MCF 10A (cell line): ENCODE measurements at regions not wholly inside any gene's neighbourhood (a gene's known extent, or its start where the extent isn't known, plus 50 kb on each side); places are given as distances from the start of the nearest gene placed in this dataset.

Experiments used
- BruUV-seq: library from RNA; stranded (reverse); fragments of 400-500 nt; replicated peaks from 2 replicates; lab custom pipeline; 2021; lab: Mats Ljungman, UMichigan
- CTCF ChIA-PET: fragments of 300-600 bp; sonication (Branson Sonifier 250); formaldehyde crosslinking; extraction: SDS; loops from one replicate; lab custom pipeline; 2021; ENCODE audit warnings: antibody characterized with exemption, inconsistent platforms; lab: Yijun Ruan, JAX
- POLR2A ChIA-PET: fragments of 300-600, 350-650 bp; sonication (Branson Sonifier 250); formaldehyde crosslinking; extraction: SDS; loops from one replicate; lab custom pipeline; 2020; ENCODE audit warnings: antibody characterized with exemption, inconsistent platforms; lab: Yijun Ruan, JAX
- DNase-seq: peaks from one replicate; pipeline ENCODE4 v3.0.0-alpha.2; 2018; ENCODE audit not compliant: unreplicated experiment
- H3K27ac Mint-ChIP-seq: one replicate; pipeline ENCODE4 v1.8.0; 2022; ENCODE audit warnings: mild to moderate bottlenecking, low read depth, mixed read lengths; ENCODE audit not compliant: unreplicated experiment
- H3K27me3 Mint-ChIP-seq: one replicate; pipeline ENCODE4 v1.8.0; 2022; ENCODE audit warnings: mixed read lengths; ENCODE audit not compliant: insufficient read depth, unreplicated experiment
- H3K36me3 Mint-ChIP-seq: one replicate; pipeline ENCODE4 v1.8.0; 2022; ENCODE audit warnings: mild to moderate bottlenecking, moderate library complexity, mixed read lengths; ENCODE audit not compliant: insufficient read depth, unreplicated experiment
- H3K4me1 Mint-ChIP-seq: one replicate; pipeline ENCODE4 v1.8.0; 2022; ENCODE audit warnings: mixed read lengths; ENCODE audit not compliant: insufficient read depth, unreplicated experiment
- H3K4me3 Mint-ChIP-seq: one replicate; pipeline ENCODE4 v1.8.0; 2022; ENCODE audit warnings: mild to moderate bottlenecking, moderate library complexity, mixed read lengths; ENCODE audit not compliant: unreplicated experiment
- H3K9me3 Mint-ChIP-seq: one replicate; pipeline ENCODE4 v1.8.0; 2022; ENCODE audit warnings: mixed read lengths; ENCODE audit not compliant: unreplicated experiment
- intact Hi-C: fragments of 100-400 bp; cut with micrococcal nuclease; formaldehyde crosslinking; loops from 2 replicates; pipeline ENCODE4 v1.14.1; 2022
- TF ChIP-seq, protein P1 (sequence below): fragments of 200-600 bp; IDR thresholded peaks from one replicate; pipeline ENCODE4 v1.8.0; 2022; ENCODE audit warnings: antibody characterized with exemption, mild to moderate bottlenecking; ENCODE audit not compliant: unreplicated experiment

DNA sequence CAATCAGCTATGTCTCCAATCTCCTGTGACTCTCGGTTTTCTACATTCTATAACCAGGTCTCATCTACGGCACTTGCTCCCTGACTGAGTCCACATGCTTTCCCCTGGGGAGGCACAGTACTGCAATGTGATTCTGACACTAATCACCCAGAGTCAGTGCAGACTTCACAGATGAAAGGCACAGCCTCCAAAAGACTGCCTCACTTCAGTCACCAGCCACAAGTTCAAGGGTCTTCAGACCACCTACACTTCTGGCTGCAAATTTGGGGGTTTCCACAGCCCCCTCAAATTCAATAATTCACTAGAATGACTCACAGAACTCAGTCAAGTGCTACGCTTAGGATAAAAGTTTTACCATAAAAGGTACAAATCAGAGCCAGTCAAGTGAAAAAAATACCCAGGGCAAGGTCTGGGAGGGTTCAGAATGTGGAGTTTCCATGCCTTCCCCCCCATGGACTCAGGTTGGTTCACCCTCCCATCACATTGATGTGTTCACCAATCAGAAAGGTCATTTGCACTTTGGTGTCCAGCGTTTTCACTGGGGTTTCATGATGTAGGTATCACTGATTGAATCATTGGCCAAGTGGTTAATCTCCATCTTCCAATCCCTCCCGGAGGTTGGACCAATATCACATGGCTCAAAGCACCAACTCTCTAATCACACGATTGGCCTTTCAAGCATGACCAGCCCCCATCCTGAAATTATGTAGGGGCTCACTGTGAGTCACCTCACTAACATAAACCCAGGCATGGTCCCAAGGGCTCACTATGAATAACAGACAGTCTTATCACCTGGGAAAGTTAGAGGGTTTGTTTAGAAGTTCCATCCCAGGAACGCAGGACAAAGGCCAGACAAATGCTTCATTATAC lies 182.9 kb upstream of the CAMK1G start:
- TF ChIP-seq, protein P1, sequence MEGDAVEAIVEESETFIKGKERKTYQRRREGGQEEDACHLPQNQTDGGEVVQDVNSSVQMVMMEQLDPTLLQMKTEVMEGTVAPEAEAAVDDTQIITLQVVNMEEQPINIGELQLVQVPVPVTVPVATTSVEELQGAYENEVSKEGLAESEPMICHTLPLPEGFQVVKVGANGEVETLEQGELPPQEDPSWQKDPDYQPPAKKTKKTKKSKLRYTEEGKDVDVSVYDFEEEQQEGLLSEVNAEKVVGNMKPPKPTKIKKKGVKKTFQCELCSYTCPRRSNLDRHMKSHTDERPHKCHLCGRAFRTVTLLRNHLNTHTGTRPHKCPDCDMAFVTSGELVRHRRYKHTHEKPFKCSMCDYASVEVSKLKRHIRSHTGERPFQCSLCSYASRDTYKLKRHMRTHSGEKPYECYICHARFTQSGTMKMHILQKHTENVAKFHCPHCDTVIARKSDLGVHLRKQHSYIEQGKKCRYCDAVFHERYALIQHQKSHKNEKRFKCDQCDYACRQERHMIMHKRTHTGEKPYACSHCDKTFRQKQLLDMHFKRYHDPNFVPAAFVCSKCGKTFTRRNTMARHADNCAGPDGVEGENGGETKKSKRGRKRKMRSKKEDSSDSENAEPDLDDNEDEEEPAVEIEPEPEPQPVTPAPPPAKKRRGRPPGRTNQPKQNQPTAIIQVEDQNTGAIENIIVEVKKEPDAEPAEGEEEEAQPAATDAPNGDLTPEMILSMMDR = no peak
- intact Hi-C loops = loop anchor here (10.0 kb wide), 1 partner anchor 254 kb away; the partner anchor contains the start of gene LAMB3
- no TSS peak for BruUV-seq
- Mint-ChIP-seq H3K9me3 (no peaks in the 10 kb centered on the region), H3K36me3 (no peaks in the 10 kb centered on the region), H3K4me1 (peaks cover 21% of the 10 kb centered on the region), H3K4me3 (no peak overlapping the region), H3K27me3 (no peaks in the 10 kb centered on the region), H3K27ac (no peak overlapping the region)
- CTCF ChIA-PET = interaction anchor here (0.6 to 6.9 kb wide), 11 partner anchors 10 to 303 kb away, joined by 3 to 85 read pairs (median 37); no protein-coding TSS in a partner anchor
- POLR2A ChIA-PET = interaction anchor here (0.6 to 38.6 kb wide), 9 partner anchors 13 to 1860 kb away, joined by 3 to 6956 read pairs (median 596); no protein-coding TSS in a partner anchor
- no peak for DNase-seq

DNA sequence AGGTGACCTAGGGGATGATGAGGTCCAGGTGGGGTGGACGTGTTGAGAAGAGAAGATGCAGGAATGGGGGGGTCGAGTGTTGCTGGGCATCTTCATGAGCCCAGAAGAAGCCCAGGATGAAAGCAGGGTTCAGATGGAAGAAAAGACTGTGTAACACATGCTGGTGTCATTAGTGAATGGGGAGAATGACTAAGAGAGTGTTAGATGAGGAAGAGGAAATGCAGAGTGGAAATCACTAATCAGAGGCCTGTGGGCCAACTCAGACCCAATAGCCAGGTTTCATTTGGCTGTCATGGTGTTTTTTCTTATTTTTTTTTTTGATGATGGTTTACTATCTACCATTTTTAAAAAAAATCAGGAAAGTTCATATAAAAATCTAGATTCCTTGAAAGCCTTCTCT lies 180.8 kb upstream of the CAMK1G start:
- Mint-ChIP-seq H3K27me3 (no peaks in the 10 kb centered on the region), H3K4me3 (no peak overlapping the region), H3K27ac (no peak overlapping the region), H3K9me3 (no peaks in the 10 kb centered on the region), H3K4me1 (peaks cover 18% of the 10 kb centered on the region), H3K36me3 (no peaks in the 10 kb centered on the region)
- intact Hi-C loops = loop anchor here (10.0 kb wide), 1 partner anchor 252 kb away; the partner anchor contains the start of gene LAMB3
- TF ChIP-seq, protein P1 = no peak
- no peak for DNase-seq
- ChIA-PET POLR2A (interaction anchor here (1.6 to 38.6 kb wide), 5 partner anchors 9 to 32 kb away, joined by 6 to 6956 read pairs (median 43); no protein-coding TSS in a partner anchor), CTCF (interaction anchor here (0.6 to 17.4 kb wide), 6 partner anchors 11 to 48 kb away, joined by 3 to 368 read pairs (median 26); no protein-coding TSS in a partner anchor)
- BruUV-seq = no TSS peak

DNA sequence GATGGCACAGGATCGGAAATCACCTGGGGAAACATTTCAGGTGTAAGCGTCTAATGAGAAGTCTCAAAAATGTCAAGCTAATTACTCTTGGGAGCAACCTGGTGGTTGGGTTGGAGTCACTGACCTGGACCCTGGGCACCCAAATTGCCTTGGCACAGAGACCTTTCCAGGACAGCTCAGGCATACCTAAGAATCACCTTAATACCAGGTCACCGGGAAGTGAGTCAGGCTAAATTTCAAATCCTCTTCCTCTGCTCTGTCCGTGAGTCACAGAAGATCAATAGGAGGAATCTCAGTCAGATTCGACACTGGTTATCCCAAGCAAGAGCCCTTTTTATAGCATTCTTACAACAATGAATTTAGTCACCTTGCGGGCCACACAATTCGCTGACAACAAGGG lies 179.6 kb upstream of the CAMK1G start:
- Mint-ChIP-seq H3K9me3 (no peaks in the 10 kb centered on the region), H3K27ac (no peak overlapping the region), H3K4me3 (no peak overlapping the region), H3K36me3 (no peaks in the 10 kb centered on the region), H3K27me3 (no peaks in the 10 kb centered on the region), H3K4me1 (peaks cover 13% of the 10 kb centered on the region)
- DNase-seq = peak; percentile 94
- TF ChIP-seq, protein P1 = no peak
- ChIA-PET POLR2A (interaction anchor here (0.6 to 38.6 kb wide), 11 partner anchors 8 to 485 kb away, joined by 3 to 6956 read pairs (median 13); no protein-coding TSS in a partner anchor), CTCF (interaction anchor here (1.0 to 17.4 kb wide), 11 partner anchors 12 to 201 kb away, joined by 3 to 368 read pairs (median 14); no protein-coding TSS in a partner anchor)
- no TSS peak for BruUV-seq
- intact Hi-C loops = loop anchor here (2.0 to 10.0 kb wide), 2 partner anchors 25 to 251 kb away; partner anchors contain the start of gene LAMB3
